ENCODE measurements at regions not wholly inside any gene's neighbourhood (a gene's known extent, or its start where the extent isn't known, plus 50 kb on each side); places are given as distances from the start of the nearest gene placed in this dataset.

GRCh38 chr11:80163441-80163840 is 722.6 kb upstream of the TENM4 start:
- TF ChIP-seq CTCF (IDR thresholded peaks at IDR 0.05) = no peak
- no peak for TF ChIP-seq EZH2 (IDR thresholded peaks at IDR 0.05)

All from neural progenitor cell (in vitro differentiated cells).